IPS-NIHi7 (cell line): ENCODE measurements at regions not wholly inside any gene's neighbourhood (a gene's known extent, or its start where the extent isn't known, plus 50 kb on each side); places are given as distances from the start of the nearest gene placed in this dataset.

Experiments used
- DNase-seq: peaks from one replicate; pipeline ENCODE4 v3.0.0; 2012; ENCODE audit warnings: mixed read lengths; ENCODE audit errors: extremely low spot score

- DNase-seq = no peak
These were observed 243.6 kb downstream of the NDFIP2 start for GRCh38 chr13:79724348-79725103.

- no peak for DNase-seq
These were observed 242.6 kb downstream of the NDFIP2 start for GRCh38 chr13:79723519-79724024.

- DNase-seq = no peak
These were observed 242.0 kb downstream of the NDFIP2 start for GRCh38 chr13:79722885-79723445.

GRCh38 chr13:79716191-79716590 lies 235.2 kb downstream of the NDFIP2 start:
- DNase-seq = no peak

- no peak for DNase-seq
These were observed 230.7 kb downstream of the NDFIP2 start for GRCh38 chr13:79711631-79712030.

GRCh38 chr13:79710376-79710775 lies 229.4 kb downstream of the NDFIP2 start:
- no peak for DNase-seq

GRCh38 chr13:79709471-79709870 lies 228.5 kb downstream of the NDFIP2 start:
- no peak for DNase-seq

- no peak for DNase-seq
These were observed 222.8 kb downstream of the NDFIP2 start for GRCh38 chr13:79703772-79704171.

GRCh38 chr13:79695754-79696153 lies 214.8 kb downstream of the NDFIP2 start:
- DNase-seq = no peak

- no peak for DNase-seq
These were observed 211.9 kb downstream of the NDFIP2 start for GRCh38 chr13:79692846-79693245.

GRCh38 chr13:79691826-79692225 lies 210.9 kb downstream of the NDFIP2 start:
- no peak for DNase-seq

GRCh38 chr13:79688741-79689140 lies 207.8 kb downstream of the NDFIP2 start:
- DNase-seq = no peak

- DNase-seq = no peak
These were observed 205.5 kb downstream of the NDFIP2 start for GRCh38 chr13:79686441-79686840.

GRCh38 chr13:79684371-79684770 lies 203.4 kb downstream of the NDFIP2 start:
- DNase-seq = no peak

GRCh38 chr13:79682164-79682563 lies 201.2 kb downstream of the NDFIP2 start:
- DNase-seq = no peak

GRCh38 chr13:79681069-79681468 lies 200.1 kb downstream of the NDFIP2 start:
- no peak for DNase-seq

GRCh38 chr13:79680485-79680884 lies 199.5 kb downstream of the NDFIP2 start:
- DNase-seq = no peak

GRCh38 chr13:79679334-79679733 lies 198.4 kb downstream of the NDFIP2 start:
- DNase-seq = peak; percentile 56

GRCh38 chr13:79678100-79678499 lies 197.1 kb downstream of the NDFIP2 start:
- DNase-seq = no peak

- DNase-seq = no peak
These were observed 195.1 kb downstream of the NDFIP2 start for GRCh38 chr13:79675931-79676660.

GRCh38 chr13:79674765-79675515 lies 194.0 kb downstream of the NDFIP2 start:
- no peak for DNase-seq

GRCh38 chr13:79673993-79674377 lies 193.0 kb downstream of the NDFIP2 start:
- DNase-seq = no peak
